22Rv1 (cell line): ENCODE measurements at regions not wholly inside any gene's neighbourhood (a gene's known extent, or its start where the extent isn't known, plus 50 kb on each side); places are given as distances from the start of the nearest gene placed in this dataset.

Source experiments
- H3K27ac ChIP-seq: fragments of 450-650 bp; 2 replicates; pipeline ENCODE4 v1.5.1; 2017
- CTCF ChIP-seq: fragments of 450-650 bp; IDR thresholded peaks from 2 replicates; pipeline ENCODE4 v1.5.1; 2017; ENCODE audit warnings: mild to moderate bottlenecking
- ZFX ChIP-seq: fragments of 450-650 bp; IDR thresholded peaks from 2 replicates; pipeline ENCODE4 v1.6.1; 2017; ENCODE audit warnings: antibody characterized with exemption, borderline replicate concordance

- TF ChIP-seq CTCF, result no peak
- no peak overlapping the region for H3K27ac ChIP-seq
Measured at GRCh38 chr2:167858086-167858485, 389.3 kb downstream of the STK39 start.

GRCh38 chr2:167857416-167857815 lies 390.0 kb downstream of the STK39 start:
- TF ChIP-seq ZFX (no peak), CTCF (no peak)
- no peak overlapping the region for H3K27ac ChIP-seq

GRCh38 chr2:167856190-167856589 lies 391.2 kb downstream of the STK39 start:
- TF ChIP-seq CTCF (no peak), ZFX (no peak)
- H3K27ac ChIP-seq, result no peak overlapping the region

GRCh38 chr2:167855211-167855610 lies 392.2 kb downstream of the STK39 start:
- H3K27ac ChIP-seq, result no peak overlapping the region
- TF ChIP-seq CTCF (no peak), ZFX (no peak)

GRCh38 chr2:167853717-167854116 lies 393.7 kb downstream of the STK39 start:
- no peak overlapping the region for H3K27ac ChIP-seq
- no peak for TF ChIP-seq CTCF
- no peak for TF ChIP-seq ZFX

- TF ChIP-seq CTCF (no peak), ZFX (no peak)
- no peak overlapping the region for H3K27ac ChIP-seq
Measured at GRCh38 chr2:167851876-167852275, 395.5 kb downstream of the STK39 start.

- TF ChIP-seq CTCF (no peak), ZFX (no peak)
- no peak overlapping the region for H3K27ac ChIP-seq
Measured at GRCh38 chr2:167851323-167851860, 396.0 kb downstream of the STK39 start.
